DOHH2 (cell line): ENCODE measurements at regions not wholly inside any gene's neighbourhood (a gene's known extent, or its start where the extent isn't known, plus 50 kb on each side); places are given as distances from the start of the nearest gene placed in this dataset.

Source experiments
- H3F3A ChIP-seq: fragments of 200-600 bp; sonication (generic), shearing (Covaris generic); 2 replicates; pipeline ENCODE4 v1.6.0; 2016; ENCODE audit warnings: antibody characterized with exemption, mild to moderate bottlenecking; ENCODE audit not compliant: control insufficient read depth, insufficient read depth
- H3K27ac ChIP-seq: fragments of 200-600 bp; sonication (generic); 2 replicates; pipeline ENCODE4 v1.5.1; 2014; ENCODE audit warnings: low read depth, mild to moderate bottlenecking, low read length, moderate library complexity
- H3K27me3 ChIP-seq: fragments of 200-600 bp; sonication (generic); 2 replicates; pipeline ENCODE4 v1.6.1; 2014; ENCODE audit warnings: mild to moderate bottlenecking, low read length, mixed read lengths; ENCODE audit not compliant: control insufficient read depth
- H3K36me3 ChIP-seq: fragments of 200-600 bp; sonication (generic); 2 replicates; pipeline ENCODE4 v1.6.1; 2014; ENCODE audit warnings: mild to moderate bottlenecking, low read length, moderate library complexity, mixed read lengths; ENCODE audit not compliant: control insufficient read depth
- H3K4me1 ChIP-seq: fragments of 200-600 bp; sonication (generic); 2 replicates; pipeline ENCODE4 v1.6.1; 2014; ENCODE audit warnings: mild to moderate bottlenecking, low read length, mixed read lengths; ENCODE audit not compliant: control insufficient read depth
- H3K4me2 ChIP-seq: fragments of 200-600 bp; sonication (generic); 2 replicates; pipeline ENCODE4 v1.6.0; 2014; ENCODE audit warnings: mild to moderate bottlenecking, low read length, moderate library complexity
- H3K4me3 ChIP-seq: fragments of 200-600 bp; sonication (generic); 2 replicates; pipeline ENCODE4 v1.5.1; 2014; ENCODE audit warnings: mild to moderate bottlenecking, low read length, mixed read lengths
- H3K79me2 ChIP-seq: fragments of 200-600 bp; sonication (generic); 2 replicates; pipeline ENCODE4 v1.6.1; 2014; ENCODE audit warnings: mild to moderate bottlenecking, low read length, mixed read lengths; ENCODE audit not compliant: control insufficient read depth
- H3K9me2 ChIP-seq: fragments of 200-600 bp; sonication (generic); replicated peaks from 2 replicates; pipeline ENCODE4 v1.6.1; 2014; ENCODE audit warnings: mild to moderate bottlenecking, low read length, mixed read lengths; ENCODE audit not compliant: control insufficient read depth
- H3K9me3 ChIP-seq: fragments of 200-600 bp; sonication (generic); 2 replicates; pipeline ENCODE4 v1.6.1; 2014; ENCODE audit warnings: antibody characterized with exemption, low read length, mixed read lengths; ENCODE audit not compliant: control insufficient read depth, insufficient read depth
- H4K20me1 ChIP-seq: fragments of 200-600 bp; sonication (generic); 2 replicates; pipeline ENCODE4 v1.6.0; 2014; ENCODE audit warnings: low read depth, mild to moderate bottlenecking, antibody characterized with exemption, low read length, moderate library complexity; ENCODE audit not compliant: control insufficient read depth, insufficient read depth
- EZH2phosphoT487 ChIP-seq: fragments of 200-600 bp; sonication (generic); IDR thresholded peaks from 2 replicates; pipeline ENCODE4 v1.6.1; 2017; ENCODE audit warnings: borderline replicate concordance, mild to moderate bottlenecking, antibody characterized with exemption, low read length, moderate library complexity, mixed read lengths
- TF ChIP-seq, protein P1 (sequence below): fragments of 200-600 bp; sonication (generic); IDR thresholded peaks from one replicate; pipeline ENCODE4 v1.5.1; 2014; ENCODE audit warnings: antibody characterized with exemption, mild to moderate bottlenecking, low read depth, low read length; ENCODE audit not compliant: poor library complexity, severe bottlenecking

DNA sequence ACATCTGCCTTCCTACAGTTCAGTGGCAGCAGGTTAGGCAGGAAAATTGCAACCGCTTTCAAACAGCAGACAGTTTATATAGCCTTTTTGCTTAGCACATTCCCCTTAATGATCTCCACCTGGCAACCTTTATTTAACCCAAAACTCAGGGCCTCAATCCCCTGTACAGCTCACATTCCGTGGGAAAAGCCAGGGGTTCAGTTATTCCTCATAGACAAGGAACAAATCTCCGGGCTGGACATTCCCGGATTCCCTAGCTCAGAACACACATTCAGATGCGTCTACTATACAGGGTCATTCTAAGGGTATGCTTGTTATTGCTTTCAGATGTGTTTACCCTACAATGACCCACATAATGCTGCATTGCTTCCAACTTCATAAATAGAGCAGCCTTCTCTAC is 73.8 kb upstream of the DCN start:
- no peaks in the 10 kb centered on the region for H3K79me2 ChIP-seq
- H3K9me3 ChIP-seq, result no peaks in the 10 kb centered on the region
- H3K4me2 ChIP-seq, result no peak overlapping the region
- no peaks in the 10 kb centered on the region for H3K36me3 ChIP-seq
- no peaks in the 10 kb centered on the region for H3K9me2 ChIP-seq
- no peaks in the 10 kb centered on the region for H3F3A ChIP-seq
- H4K20me1 ChIP-seq, result no peaks in the 10 kb centered on the region
- 0 out of 2 replicates have a peak, but pooled peaks cover 2% of the 10 kb centered on the region for H3K27me3 ChIP-seq
- TF ChIP-seq, protein P1, sequence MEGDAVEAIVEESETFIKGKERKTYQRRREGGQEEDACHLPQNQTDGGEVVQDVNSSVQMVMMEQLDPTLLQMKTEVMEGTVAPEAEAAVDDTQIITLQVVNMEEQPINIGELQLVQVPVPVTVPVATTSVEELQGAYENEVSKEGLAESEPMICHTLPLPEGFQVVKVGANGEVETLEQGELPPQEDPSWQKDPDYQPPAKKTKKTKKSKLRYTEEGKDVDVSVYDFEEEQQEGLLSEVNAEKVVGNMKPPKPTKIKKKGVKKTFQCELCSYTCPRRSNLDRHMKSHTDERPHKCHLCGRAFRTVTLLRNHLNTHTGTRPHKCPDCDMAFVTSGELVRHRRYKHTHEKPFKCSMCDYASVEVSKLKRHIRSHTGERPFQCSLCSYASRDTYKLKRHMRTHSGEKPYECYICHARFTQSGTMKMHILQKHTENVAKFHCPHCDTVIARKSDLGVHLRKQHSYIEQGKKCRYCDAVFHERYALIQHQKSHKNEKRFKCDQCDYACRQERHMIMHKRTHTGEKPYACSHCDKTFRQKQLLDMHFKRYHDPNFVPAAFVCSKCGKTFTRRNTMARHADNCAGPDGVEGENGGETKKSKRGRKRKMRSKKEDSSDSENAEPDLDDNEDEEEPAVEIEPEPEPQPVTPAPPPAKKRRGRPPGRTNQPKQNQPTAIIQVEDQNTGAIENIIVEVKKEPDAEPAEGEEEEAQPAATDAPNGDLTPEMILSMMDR, result no peak
- no peak for TF ChIP-seq EZH2phosphoT487
- no peak overlapping the region for H3K4me3 ChIP-seq
- no peaks in the 10 kb centered on the region for H3K4me1 ChIP-seq
- no peak overlapping the region for H3K27ac ChIP-seq

DNA sequence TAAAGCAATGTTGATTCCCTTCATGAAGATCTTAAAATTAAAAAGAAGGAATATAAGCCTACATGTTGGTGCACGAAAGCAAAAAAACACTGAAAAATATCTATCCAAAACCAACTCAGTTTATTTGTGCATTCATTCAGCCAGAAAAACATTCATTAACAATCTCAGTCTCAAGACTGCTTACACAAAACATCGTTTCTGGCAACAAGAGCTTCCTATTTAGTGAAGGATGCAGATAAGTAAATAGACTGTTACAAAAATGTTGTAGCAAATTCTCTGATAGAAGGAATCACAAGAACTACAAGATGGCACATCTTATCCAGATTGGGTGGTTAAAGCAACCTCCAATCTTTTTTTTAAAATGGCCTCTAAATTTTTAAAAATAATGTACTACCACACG is 69.7 kb upstream of the DCN start:
- H3K9me2 ChIP-seq, result no peaks in the 10 kb centered on the region
- H3K4me2 ChIP-seq, result no peak overlapping the region
- no peaks in the 10 kb centered on the region for H3K36me3 ChIP-seq
- no peaks in the 10 kb centered on the region for H4K20me1 ChIP-seq
- H3K79me2 ChIP-seq, result no peaks in the 10 kb centered on the region
- H3K27ac ChIP-seq, result no peak overlapping the region
- no peaks in the 10 kb centered on the region for H3K4me1 ChIP-seq
- H3F3A ChIP-seq, result no peaks in the 10 kb centered on the region
- H3K9me3 ChIP-seq, result no peaks in the 10 kb centered on the region
- no peak for TF ChIP-seq EZH2phosphoT487
- TF ChIP-seq, protein P1, result no peak
- 0 out of 2 replicates have a peak, but pooled peaks cover 2% of the 10 kb centered on the region for H3K27me3 ChIP-seq
- H3K4me3 ChIP-seq, result no peak overlapping the region

DNA sequence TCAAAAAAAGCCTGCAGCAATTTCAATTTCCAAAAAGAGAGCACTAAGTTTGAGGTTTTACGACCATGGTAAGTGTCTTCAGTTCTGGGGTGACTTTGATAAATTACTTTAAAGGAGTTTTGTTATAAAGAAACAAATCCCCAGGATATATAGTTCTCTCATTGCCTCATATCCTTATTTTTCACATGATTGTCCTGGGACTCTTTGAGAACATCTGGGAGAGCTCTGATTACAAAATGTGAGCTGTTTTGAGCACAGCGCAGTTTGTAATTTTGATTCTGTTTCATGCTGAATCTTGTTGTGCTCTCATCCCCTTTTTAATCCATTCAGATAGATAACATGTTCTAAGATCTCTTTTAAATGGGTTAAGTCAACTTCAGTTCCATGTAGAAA is 67.7 kb upstream of the DCN start:
- H3K4me2 ChIP-seq, result no peak overlapping the region
- no peaks in the 10 kb centered on the region for H3K79me2 ChIP-seq
- no peak for TF ChIP-seq EZH2phosphoT487
- TF ChIP-seq, protein P1, result no peak
- no peaks in the 10 kb centered on the region for H3F3A ChIP-seq
- H3K27ac ChIP-seq, result no peak overlapping the region
- no peaks in the 10 kb centered on the region for H3K9me3 ChIP-seq
- H3K4me3 ChIP-seq, result no peak overlapping the region
- H3K27me3 ChIP-seq, result no peaks in the 10 kb centered on the region
- H4K20me1 ChIP-seq, result no peaks in the 10 kb centered on the region
- H3K36me3 ChIP-seq, result no peaks in the 10 kb centered on the region
- H3K9me2 ChIP-seq, result no peaks in the 10 kb centered on the region
- no peaks in the 10 kb centered on the region for H3K4me1 ChIP-seq
